Caki2 (cell line): ENCODE measurements at regions not wholly inside any gene's neighbourhood (a gene's known extent, or its start where the extent isn't known, plus 50 kb on each side); places are given as distances from the start of the nearest gene placed in this dataset.

Experiments used
- DNase-seq: peaks from one replicate; pipeline ENCODE4 v3.0.0-alpha.2; 2015; ENCODE audit warnings: low read depth
- in situ Hi-C: cut with HindIII; loops from 2 replicates; pipeline ENCODE4 v1.10.0; 2016; ENCODE audit warnings: low sequenced_read_pairs, low pct_unique_long_range_greater_than_20kb, mixed read lengths

DNA sequence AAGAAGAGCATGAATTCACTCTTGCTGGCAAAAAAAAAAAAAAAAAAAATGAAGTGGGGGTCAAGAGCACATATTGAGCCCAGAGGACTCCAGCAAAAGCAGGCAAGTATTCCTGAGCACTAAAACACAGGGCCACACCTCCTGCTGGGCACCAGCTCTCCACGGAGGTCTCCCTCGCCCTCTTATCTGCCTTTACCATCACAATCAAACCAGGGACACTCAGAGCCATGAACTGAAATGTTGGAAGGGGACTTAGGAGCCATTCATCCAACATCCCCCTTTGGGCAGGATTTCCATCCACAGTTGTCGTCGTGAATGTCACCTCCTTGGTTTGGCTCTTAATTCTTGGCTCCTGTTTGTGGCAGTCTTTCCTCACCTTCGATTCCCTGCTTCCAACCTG, 89.8 kb upstream of the GNAO1 start:
- in situ Hi-C loops = no loop called here
- DNase-seq = no peak

DNA sequence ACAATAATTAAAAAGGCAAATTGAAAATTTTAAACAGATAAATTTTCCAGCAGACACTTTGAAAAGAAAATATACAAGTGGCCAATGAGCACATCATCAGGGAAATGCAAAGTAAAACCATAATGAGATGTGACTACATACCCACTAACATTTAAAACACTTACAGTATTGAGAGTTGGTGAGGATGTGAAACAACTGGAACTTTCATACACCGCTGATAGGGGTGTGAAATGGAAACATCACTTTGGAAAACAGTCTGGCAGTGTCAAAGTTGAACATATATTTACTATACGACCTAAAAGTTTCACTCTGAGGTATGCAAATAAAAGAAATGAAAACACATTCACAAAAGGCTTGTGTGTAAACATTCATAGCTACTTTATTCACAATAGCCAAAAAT, 94.0 kb upstream of the GNAO1 start:
- in situ Hi-C loops = no loop called here
- DNase-seq = no peak

DNA sequence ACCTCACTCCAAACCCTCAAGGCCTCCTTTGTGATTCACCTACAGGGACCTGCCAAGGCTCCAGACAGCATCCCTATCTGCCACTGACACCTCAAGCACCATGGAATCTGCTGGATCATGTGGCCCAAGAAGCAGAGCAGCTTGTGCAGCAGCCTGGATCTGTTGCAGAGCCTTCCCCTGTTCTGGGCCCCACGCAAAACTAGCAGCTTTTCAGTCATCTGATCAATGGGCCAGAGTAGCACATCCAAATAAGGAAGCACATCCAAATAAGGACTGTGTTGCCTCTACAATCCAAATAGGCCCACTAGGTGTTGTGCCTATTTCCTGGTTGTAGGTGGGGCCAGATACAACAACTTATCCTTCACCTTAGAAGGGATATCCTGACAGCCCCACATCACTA, 97.1 kb upstream of the GNAO1 start:
- in situ Hi-C loops = no loop called here
- no peak for DNase-seq

DNA sequence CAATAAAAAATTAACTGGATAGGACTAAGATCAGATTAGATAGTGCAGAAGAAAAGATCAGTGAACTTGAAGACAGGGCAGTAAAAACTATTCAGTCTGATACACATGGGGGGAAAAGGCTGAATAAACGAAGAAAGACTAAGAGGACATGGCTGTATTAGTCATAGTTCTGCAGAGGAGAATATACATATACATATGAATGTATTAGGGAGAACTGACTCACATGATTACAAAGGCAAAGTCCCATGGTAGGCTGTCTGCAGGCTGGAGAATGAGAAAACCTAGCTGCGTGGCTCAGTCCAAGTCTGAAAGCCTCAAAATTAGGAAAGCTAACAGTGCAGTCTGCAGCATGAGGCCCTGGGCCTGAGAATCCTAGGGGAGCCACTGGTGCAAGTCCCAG, 98.2 kb upstream of the GNAO1 start:
- DNase-seq = no peak
- in situ Hi-C loops = no loop called here

DNA sequence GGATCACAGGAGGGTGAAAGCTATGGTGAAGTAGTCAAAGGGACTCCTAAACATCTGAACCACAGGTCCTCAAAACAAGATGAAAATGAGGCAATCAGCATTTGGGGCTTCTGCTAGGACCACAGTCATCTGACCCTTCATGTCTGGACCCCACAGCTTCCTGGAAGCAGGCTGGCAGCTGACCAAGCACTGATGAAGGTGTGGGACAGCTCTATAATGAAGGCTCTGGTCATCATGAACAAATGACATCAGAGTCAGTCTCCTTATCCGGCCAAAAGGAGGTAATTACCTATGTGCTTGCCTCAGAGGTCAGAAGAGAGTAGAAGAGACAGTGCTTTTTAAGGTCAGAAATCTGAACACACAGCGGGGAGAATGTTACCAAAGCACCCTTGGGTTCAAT, 101.2 kb upstream of the GNAO1 start:
- DNase-seq = no peak
- in situ Hi-C loops = no loop called here

DNA sequence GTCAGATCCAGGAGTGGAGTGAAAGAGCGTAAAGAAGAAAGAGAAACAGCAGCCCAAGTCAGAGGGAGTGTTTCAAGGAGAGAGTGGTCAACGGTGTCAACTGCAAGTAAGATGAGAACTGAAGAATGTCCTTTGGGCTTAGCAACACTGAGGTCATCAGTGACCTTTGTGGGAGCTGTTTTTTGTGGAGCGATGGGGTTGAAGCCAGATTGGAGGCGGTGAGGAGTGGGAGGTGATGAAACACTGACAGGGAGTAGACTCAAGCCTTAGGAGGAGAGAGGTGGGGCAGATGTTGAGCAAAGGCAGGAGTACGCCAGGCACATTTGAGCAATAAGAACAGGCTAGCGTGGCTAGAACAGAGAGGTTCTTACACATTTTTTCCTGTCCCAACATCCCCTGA, 103.7 kb upstream of the GNAO1 start:
- in situ Hi-C loops = no loop called here
- no peak for DNase-seq

DNA sequence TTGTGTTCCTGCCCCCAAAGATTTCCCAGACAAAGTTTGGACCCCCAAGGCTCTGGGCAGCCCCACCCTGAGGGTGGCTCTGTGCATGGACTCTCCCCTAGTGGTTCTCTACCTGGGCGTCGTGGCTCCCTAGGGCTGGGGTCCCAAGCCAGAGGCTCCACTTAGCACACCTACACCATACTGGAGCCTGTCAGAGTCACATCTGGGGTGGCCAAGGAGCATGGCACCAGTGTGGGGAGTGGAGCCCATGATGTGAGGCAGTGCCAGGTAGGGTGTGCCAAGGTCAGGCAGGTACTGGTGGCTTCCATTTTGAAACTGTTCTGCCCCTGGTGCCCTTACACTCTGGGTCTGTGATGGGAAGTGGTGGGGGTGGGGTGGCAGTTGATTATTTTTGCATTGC, 109.9 kb upstream of the GNAO1 start:
- in situ Hi-C loops = no loop called here
- no peak for DNase-seq

DNA sequence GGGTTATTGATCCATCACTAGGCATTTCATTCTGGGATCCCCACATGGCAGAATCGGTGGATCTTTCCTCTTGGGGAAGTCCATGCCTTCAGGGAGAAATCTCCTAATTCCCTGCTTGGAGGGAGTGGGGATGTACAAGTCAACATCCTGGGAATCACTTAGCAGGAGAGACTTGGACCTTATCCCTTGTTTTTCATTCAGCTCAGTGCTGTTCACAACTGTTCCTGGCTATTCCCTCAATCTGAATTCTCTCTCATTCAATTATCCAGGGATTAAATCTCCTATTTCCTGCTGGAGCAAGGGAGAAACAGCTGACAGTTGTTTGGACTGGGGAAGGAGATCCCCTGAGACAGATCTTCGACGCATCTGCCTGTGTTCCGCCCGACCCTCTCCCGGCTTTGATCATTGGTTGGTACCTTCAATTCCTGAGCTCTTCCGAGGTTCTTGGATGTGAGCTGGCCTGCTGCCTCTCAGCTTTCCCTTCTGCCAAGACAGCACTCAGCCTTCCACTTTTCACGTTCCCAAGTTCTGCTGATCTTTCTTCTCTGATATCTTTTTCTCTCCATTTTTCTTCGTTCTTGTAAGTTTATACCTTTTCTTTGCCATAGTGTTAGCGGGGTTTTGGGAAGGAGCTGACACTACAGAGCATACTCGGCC, 115.4 kb upstream of the GNAO1 start:
- in situ Hi-C loops = no loop called here
- DNase-seq = no peak

DNA sequence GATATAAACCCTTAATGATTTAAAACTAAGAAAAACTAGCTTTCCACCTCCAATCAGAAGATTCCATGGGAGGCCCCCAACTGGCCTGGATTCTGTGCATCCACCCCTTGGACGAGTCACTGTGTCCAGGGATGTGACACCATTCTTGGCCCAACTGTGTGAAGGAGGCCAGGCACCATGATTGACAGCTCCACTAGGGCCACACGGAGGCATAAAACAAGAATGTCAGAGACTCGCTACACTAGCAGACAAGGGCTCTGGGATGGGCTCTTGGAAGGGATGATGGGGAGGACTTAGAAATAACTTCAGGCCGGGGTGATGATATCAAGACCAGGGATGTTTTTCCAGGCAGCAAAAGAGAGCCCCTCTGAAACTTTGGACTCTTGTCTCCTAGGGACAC, 117.8 kb upstream of the GNAO1 start:
- in situ Hi-C loops = no loop called here
- DNase-seq = no peak

DNA sequence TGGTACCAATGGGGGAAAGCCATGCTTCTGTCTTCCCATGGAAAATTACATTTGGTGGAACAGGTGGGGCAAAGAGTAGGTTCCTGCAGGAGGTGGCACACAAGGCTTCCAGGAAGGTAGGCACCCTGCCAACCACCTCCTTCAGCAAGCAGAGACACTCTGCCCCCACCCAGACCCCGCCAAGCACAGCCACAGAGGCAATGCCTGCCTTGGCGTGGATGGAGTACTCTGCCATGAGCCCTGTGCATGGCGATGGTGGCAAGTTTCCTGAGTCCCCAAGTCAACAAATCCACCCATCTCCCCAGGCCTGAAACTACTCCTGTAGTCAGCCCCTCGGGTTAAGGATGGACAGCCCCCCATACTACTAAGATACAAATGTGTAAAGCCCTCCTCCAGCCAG, 119.2 kb upstream of the GNAO1 start:
- no peak for DNase-seq
- in situ Hi-C loops = no loop called here

DNA sequence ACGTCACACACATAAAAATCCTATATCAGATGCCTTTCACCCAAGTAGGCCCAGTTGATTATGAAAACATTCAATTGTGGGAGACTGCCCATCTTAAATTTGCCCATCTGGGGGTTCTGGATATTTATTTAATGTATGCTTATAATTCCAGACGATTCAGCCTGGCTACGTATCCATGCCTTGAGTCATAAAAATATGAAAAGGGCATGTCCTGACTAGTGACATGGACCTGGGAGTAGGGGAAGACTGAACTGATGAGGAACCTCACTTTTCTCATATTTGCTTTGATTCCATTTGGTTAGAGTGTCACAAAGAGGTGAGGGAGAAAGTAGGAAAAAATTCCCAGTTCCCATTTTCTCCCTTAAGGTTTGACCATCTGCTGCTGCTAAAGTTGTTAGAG, 122.5 kb upstream of the GNAO1 start:
- in situ Hi-C loops = no loop called here

DNA sequence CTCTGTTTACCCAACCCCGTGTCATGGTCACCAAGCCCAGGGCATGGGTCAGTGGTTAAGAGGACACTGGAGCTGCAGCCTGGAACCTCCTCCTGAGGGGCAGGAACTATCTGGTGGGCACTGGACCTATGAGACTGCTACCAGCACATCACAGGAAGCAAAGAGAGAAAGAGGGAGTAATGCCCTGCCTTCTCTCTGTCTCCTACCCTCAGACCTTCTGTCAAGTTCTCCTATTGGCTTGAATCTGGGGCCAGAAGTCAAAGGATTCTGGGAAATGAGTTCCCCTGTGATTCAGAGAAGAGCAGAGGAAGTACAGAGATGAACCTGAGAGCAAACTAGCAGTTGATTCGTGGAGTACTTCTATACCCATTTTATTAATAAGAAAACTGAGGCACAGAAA, 123.0 kb upstream of the GNAO1 start:
- in situ Hi-C loops = no loop called here

More for the DNA sequence above, 122.5 kb upstream of the GNAO1 start:
- no peak for DNase-seq

DNA sequence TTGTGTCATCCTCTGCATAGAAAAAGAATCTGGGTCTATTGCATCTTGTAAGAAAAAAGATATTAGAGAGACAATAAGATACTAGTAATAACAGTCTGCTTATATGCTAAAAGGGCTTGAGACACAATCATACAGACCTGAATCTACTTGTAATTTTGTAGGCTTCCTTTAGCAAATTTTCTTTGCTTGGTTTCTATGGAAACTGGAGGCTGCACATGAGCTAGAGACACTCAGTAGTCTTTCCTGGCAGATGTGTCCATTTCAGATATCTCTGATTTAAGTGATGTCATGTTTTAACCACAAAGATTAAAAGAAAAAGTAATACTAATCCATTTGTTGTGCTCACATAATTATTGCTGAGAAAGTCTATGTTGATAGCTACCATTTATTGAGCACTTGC, 123.9 kb upstream of the GNAO1 start:
- in situ Hi-C loops = no loop called here
- DNase-seq = no peak

More for the DNA sequence above, 123.0 kb upstream of the GNAO1 start:
- no peak for DNase-seq

DNA sequence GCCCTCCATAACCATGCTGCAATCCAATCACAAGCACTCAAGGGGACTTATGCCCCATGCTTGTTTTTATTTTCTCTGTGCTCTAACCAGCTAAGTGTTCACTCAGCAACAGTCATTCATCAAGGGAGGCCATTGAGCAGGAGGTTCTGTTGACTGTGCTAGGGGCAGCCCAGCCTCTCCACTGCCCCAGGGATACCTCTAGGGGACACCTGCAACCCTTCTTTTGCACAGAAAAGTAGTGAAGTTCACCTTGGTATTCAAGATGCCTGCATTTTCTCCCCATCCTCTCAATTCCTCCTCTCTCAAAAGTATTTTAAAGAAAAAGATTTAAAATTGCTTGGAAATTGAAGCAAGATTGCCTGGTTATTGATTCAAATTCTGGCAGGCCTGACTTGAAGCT, 124.7 kb upstream of the GNAO1 start:
- in situ Hi-C loops = no loop called here
- DNase-seq = no peak

DNA sequence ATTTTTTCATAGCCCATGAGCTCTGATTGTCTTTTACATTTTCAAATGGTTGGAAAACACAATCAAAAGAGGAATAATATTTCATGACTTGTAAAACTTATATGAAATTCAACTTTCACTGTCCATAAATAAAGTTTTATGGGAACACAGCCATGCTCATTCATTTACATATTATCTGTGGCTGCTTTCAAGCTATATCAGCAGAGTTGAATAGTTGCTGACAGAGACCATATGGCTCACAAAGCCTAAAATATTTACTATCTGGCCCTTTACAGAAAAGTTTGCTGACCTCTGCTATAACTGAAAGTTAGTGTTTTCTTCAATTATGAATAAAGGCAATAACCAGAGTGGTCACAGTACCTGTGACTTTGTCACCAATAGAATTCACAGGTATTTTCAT, 128.2 kb upstream of the GNAO1 start:
- in situ Hi-C loops = no loop called here
- no peak for DNase-seq

DNA sequence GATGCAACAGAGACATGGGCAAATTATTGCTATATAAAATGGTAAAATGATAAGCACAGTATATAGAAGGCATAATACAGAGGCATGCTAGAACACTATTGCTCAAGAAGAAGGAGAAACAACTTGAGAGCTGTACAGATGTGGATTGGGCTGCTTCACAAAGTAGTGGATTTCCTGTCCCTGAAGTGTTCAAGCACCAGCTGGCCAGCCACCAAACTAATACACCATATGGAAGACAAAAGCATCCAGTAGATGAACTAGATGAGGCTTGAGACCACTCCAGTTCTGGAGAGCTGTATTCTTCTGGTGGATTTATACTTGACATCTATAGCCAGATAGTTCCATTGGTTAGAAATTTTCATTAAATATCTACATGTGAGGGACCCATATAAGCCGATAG, 134.1 kb upstream of the GNAO1 start:
- in situ Hi-C loops = no loop called here
- DNase-seq = no peak

DNA sequence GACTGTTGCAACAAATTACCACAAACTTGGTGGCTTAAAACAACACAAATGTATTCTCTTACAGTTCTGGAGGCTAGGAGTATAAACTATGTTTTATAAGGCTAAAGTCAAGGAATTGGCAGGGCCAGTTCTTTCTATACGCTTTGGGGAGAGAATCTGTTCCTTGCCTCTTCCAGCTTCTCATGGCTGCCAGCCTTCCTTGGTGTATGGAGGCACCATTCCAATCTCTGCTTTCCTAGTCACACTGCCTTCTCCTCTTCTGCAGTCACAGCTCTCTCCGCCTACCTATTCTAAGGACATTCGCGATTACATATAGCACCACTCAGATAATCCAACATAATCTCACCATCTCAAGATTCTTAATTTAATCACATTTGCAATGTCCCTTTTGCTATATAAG, 140.4 kb upstream of the GNAO1 start:
- no peak for DNase-seq
- in situ Hi-C loops = no loop called here

DNA sequence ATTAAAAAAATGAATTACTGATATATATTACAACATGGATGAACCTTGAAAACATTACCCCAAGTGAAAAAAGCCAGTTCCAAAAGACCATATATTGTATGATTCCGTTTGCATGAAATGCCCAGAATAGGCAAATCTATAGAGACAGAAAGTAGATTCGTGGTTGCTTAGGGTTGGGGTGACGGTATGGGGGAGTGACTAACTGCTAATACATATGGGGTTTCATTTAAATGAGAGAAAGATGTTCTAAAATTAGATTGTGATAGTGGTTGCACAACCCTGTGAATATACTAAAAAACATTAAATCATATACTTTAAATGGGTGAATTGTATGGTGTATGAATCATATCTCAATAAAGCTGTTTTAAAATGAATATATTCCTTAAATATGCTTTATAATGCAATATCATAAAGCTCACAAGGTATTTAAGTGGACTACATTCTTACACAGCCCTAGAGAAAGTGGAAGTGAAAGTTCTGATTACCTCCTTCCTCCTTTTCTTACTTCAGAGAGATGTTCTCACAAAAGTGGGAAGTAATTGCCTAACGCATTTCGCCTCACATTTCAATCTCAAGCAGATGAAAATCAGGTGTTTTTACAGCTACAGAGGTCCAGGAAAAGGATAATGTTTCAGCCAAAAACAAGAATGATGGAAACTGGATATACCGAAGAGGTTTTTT, 142.7 kb upstream of the GNAO1 start:
- in situ Hi-C loops = no loop called here
- DNase-seq = no peak

DNA sequence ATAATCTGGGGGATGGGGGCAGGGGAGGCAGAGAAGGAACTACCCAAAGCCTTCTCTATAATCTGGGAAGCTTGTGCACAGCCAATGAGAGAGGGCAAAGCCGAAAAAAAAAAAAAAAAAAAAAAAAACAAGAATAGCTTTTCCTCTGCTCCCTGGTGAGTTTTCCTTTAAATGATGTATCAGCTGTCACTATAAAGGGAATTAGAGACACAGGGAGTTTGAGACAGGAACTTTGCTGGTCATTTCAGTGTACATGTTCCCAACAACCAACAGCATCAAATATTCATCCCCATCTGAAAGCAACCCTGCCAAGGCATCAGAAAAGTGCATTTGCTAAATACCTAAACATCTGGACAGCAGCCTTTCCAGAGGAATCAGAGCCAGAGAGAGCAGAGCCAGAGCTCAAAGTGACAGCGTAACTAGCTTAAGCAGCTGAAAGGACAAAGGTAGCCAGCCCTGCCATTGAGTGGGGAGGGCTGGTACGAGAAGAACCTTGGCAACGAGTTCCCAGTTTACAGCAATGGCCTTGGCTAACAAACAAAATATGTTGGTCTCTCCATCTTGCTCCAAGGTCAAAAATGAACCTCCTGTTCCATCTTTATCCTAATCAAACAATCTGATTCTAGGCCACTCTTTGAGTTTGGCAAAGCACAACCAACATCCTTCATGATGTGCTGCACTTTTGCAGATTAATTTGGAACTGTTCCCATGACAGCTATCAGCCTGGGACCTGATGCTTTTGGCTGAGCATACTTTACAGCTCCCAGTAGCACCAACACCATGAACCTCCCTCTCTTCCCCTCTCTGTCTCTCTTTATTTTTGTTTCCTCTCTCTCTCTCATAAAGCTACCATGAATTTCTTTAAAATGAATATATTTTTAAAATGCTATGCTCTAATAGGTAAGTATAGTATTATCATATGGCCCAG, 143.7 kb upstream of the GNAO1 start:
- in situ Hi-C loops = no loop called here
- no peak for DNase-seq
